GM12878 (cell line): ENCODE measurements at regions not wholly inside any gene's neighbourhood (a gene's known extent, or its start where the extent isn't known, plus 50 kb on each side); places are given as distances from the start of the nearest gene placed in this dataset.

ENCODE experiments used
- ATAC-seq: fragments of 200-7000 bp; cut with Tn5 transposase; 3 replicates; pipeline ENCODE4 v1.9.1; 2020; ENCODE audit warnings: mild to moderate bottlenecking, moderate library complexity
- BruUV-seq: library from RNA; stranded (reverse); fragments of 400-500 nt; replicated peaks from 2 replicates; lab custom pipeline; 2021; lab: Mats Ljungman, UMichigan
- CTCF ChIA-PET: fragments of 300-600 bp; sonication (Branson Sonifier 250); formaldehyde crosslinking; extraction: SDS; loops from one replicate; lab custom pipeline; 2021; ENCODE audit warnings: inconsistent platforms; lab: Yijun Ruan, JAX
- POLR2A ChIA-PET: fragments of 350-600 bp; formaldehyde crosslinking; extraction: SDS; loops from one replicate; lab custom pipeline; 2021; ENCODE audit warnings: inconsistent platforms; lab: Charles Lee
- RAD21 ChIA-PET: fragments of 300-600 bp; sonication (Branson Sonifier 250); formaldehyde crosslinking; loops from one replicate; lab custom pipeline; 2023; ENCODE audit warnings: antibody characterized with exemption; ENCODE audit not compliant: unreplicated experiment; lab: Charles Lee
- SMC1A ChIA-PET: fragments of 300-600 bp; sonication (Branson Sonifier 250); formaldehyde crosslinking; loops from one replicate; lab custom pipeline; 2023; ENCODE audit not compliant: unreplicated experiment, uncharacterized antibody; lab: Charles Lee
- DNase-seq: peaks from one replicate; pipeline ENCODE4 v3.0.0-alpha.2; 2011; ENCODE audit warnings: low read depth, low spot score
- FAIRE-seq: peaks from 3 replicates; lab custom pipeline; 2011; peaks lifted over from hg19 to GRCh38; lab: Jason Lieb, UNC
- H2AFZ ChIP-seq: 2 replicates; pipeline ENCODE4 v1.6.0; 2011; ENCODE audit warnings: low read depth, low read length, control low read depth; ENCODE audit not compliant: control insufficient read depth
- H3K27ac ChIP-seq: 2 replicates; pipeline ENCODE4 v1.5.1; 2011; ENCODE audit warnings: control low read depth; ENCODE audit not compliant: control insufficient read depth, insufficient read depth
- H3K27me3 ChIP-seq, 2 experiments: replicated peaks in 1 of 2; 2 replicates each; pipeline versions ENCODE4 v1.6.0 to v1.6.1; 2011; ENCODE audit warnings: low read length in 1 of 2; ENCODE audit not compliant: control insufficient read depth in 2 of 2, insufficient read depth in 2 of 2
- H3K36me3 ChIP-seq, 2 experiments: 2 replicates each; pipeline ENCODE4 v1.5.1; 2011; ENCODE audit warnings: low read length in 1 of 2; ENCODE audit not compliant: control insufficient read depth in 2 of 2, insufficient read depth in 2 of 2
- H3K4me1 ChIP-seq: 2 replicates; pipeline ENCODE4 v1.6.1; 2011; ENCODE audit warnings: mild to moderate bottlenecking, low read length, moderate library complexity, mixed read lengths; ENCODE audit not compliant: control insufficient read depth, insufficient read depth
- H3K4me2 ChIP-seq: 2 replicates; pipeline ENCODE4 v1.6.0; 2011; ENCODE audit warnings: control low read depth; ENCODE audit not compliant: control insufficient read depth, insufficient read depth
- H3K4me3 ChIP-seq: fragments of 200-600 bp; sonication (generic); 2 replicates; pipeline ENCODE4 v1.5.1; 2016
- H3K79me2 ChIP-seq: 2 replicates; pipeline ENCODE4 v1.6.0; 2011; ENCODE audit warnings: low read length; ENCODE audit not compliant: control insufficient read depth, insufficient read depth
- H3K9ac ChIP-seq: 2 replicates; pipeline ENCODE4 v1.8.0; 2011; ENCODE audit warnings: low read length, control low read depth, mixed read lengths; ENCODE audit not compliant: control insufficient read depth, insufficient read depth
- H3K9me3 ChIP-seq: replicated peaks from 3 replicates; pipeline ENCODE4 v1.5.1; 2011; ENCODE audit warnings: mild to moderate bottlenecking, low read length; ENCODE audit not compliant: control insufficient read depth, insufficient read depth
- H4K20me1 ChIP-seq: 2 replicates; pipeline ENCODE4 v1.6.0; 2011; ENCODE audit not compliant: control insufficient read depth, insufficient read depth
- ATF7 ChIP-seq: fragments of 450-650 bp; IDR thresholded peaks from 2 replicates; pipeline ENCODE4 v1.6.1; 2016; ENCODE audit warnings: low read depth, mild to moderate bottlenecking
- CBX5 ChIP-seq: sonication (generic); IDR thresholded peaks from 2 replicates; pipeline ENCODE4 v1.6.1; 2016; ENCODE audit warnings: low read depth, moderate library complexity, mild to moderate bottlenecking, inconsistent platforms
- LARP7 ChIP-seq: fragments of 450-650 bp; IDR thresholded peaks from 2 replicates; pipeline ENCODE4 v1.6.1; 2017; ENCODE audit warnings: mild to moderate bottlenecking
- NR2F1 ChIP-seq: fragments of 450-650 bp; conservative IDR thresholded peaks from 2 replicates; pipeline ENCODE4 v1.6.1; 2017; ENCODE audit warnings: mild to moderate bottlenecking
- RFX5 ChIP-seq: IDR thresholded peaks from 2 replicates; pipeline ENCODE4 v1.6.1; 2011; ENCODE audit warnings: low read depth, low read length, improper control_type of control experiment
- SIX5 ChIP-seq: IDR thresholded peaks from 2 replicates; pipeline ENCODE4 v1.6.1; 2011; ENCODE audit warnings: mild to moderate bottlenecking, low read depth, low read length, moderate library complexity; ENCODE audit not compliant: severe bottlenecking
- WGBS: methylation state at CpG from one replicate; pipeline ENCODE4 v1.1.6; 2016; ENCODE audit warnings: low lambda C conversion rate; ENCODE audit not compliant: insufficient replicate concordance, insufficient coverage; ENCODE audit errors: missing lambda C conversion rate; 5-methylcytosine and 5-hydroxymethylcytosine counted together
- in situ Hi-C: fragments of 300-500 bp; cut with MboI; formaldehyde crosslinking; loops from 9 replicates; pipeline ENCODE4 v1.14.3; 2018; ENCODE audit warnings: mixed read lengths
- intact Hi-C: fragments of 100-400 bp; cut with micrococcal nuclease; formaldehyde crosslinking; loops from one replicate; pipeline ENCODE4 v1.14.2; 2022; ENCODE audit not compliant: unreplicated experiment
- TF ChIP-seq, protein P1 (sequence below): fragments of 450-650 bp; IDR thresholded peaks from 2 replicates; pipeline ENCODE4 v1.6.1; 2016; ENCODE audit warnings: mild to moderate bottlenecking, moderate library complexity, borderline replicate concordance
- TF ChIP-seq, protein P2 (sequence below): IDR thresholded peaks from 2 replicates; pipeline ENCODE4 v1.6.1; 2011; ENCODE audit warnings: borderline replicate concordance, low read depth, mild to moderate bottlenecking, moderate library complexity, low read length; ENCODE audit not compliant: insufficient read depth, poor library complexity, severe bottlenecking

DNA sequence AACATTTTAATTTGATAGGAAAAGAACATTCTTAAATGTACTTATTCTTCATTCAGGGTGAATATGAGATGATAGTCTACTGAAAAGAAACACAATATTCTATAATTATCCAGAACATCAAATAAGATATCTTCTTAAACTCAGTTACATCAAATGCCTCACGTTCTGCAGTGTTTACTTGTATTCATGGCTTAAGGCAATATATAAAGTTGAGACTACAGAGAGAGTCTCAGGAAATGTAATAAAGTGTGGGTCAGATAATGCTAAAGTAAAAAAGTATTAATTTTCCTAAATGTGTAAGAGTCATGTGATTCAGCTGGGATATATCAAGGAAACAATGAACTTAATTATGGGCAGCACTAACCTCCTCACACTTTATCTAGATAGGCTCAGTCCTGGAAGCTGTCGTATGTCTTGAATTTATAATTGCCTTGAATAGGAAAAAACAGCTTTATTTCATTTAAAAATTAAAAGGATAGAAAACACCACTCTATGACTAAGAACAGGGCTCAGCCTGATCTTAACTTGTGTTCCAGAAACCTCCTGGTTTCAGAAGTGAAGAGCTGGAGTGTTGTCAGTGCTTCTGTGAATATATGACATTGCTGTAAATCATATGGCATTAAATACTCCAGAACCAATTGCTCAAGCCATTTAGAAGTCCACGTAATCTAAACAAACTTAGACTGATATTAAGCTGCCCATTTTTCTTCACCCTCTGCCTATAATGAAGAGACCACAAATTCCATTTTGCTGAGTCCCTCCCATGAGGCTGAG is 240.2 kb downstream of the FSIP2 start:
- SMC1A ChIA-PET, result interaction anchor here (0.6 to 1.6 kb wide), 3 partner anchors 15 to 756 kb away, joined by 3 to 4 read pairs (median 4); no protein-coding TSS in a partner anchor
- H3K4me3 ChIP-seq, result no peak overlapping the region
- WGBS, result 56% methylated on average over 3 of the region's 3 CpGs
- H3K9ac ChIP-seq, result no peak overlapping the region
- intact Hi-C loops (no loop called here), in situ Hi-C loops (no loop called here)
- ATAC-seq (no peak), DNase-seq (no peak), FAIRE-seq (no peak)
- H2AFZ ChIP-seq, result no peak overlapping the region
- POLR2A ChIA-PET, result no interaction called here
- no peaks in the 10 kb centered on the region for H4K20me1 ChIP-seq
- BruUV-seq, result no TSS peak
- RAD21 ChIA-PET, result interaction anchor here (1.0 kb wide), 1 partner anchor 479 kb away, joined by 3 read pairs; no protein-coding TSS in a partner anchor
- no peaks in the 10 kb centered on the region for H3K79me2 ChIP-seq
- H3K4me1 ChIP-seq, result no peaks in the 10 kb centered on the region
- no peaks in the 10 kb centered on the region for H3K9me3 ChIP-seq
- H3K27me3 ChIP-seq, result no peaks in the 10 kb centered on the region
- no peak overlapping the region for H3K27ac ChIP-seq
- H3K36me3 ChIP-seq, result no peaks in the 10 kb centered on the region
- TF ChIP-seq NR2F1 (no peak), SIX5 (no peak), LARP7 (no peak), ATF7 (no peak), RFX5 (no peak), CBX5 (no peak)
- TF ChIP-seq, protein P1, sequence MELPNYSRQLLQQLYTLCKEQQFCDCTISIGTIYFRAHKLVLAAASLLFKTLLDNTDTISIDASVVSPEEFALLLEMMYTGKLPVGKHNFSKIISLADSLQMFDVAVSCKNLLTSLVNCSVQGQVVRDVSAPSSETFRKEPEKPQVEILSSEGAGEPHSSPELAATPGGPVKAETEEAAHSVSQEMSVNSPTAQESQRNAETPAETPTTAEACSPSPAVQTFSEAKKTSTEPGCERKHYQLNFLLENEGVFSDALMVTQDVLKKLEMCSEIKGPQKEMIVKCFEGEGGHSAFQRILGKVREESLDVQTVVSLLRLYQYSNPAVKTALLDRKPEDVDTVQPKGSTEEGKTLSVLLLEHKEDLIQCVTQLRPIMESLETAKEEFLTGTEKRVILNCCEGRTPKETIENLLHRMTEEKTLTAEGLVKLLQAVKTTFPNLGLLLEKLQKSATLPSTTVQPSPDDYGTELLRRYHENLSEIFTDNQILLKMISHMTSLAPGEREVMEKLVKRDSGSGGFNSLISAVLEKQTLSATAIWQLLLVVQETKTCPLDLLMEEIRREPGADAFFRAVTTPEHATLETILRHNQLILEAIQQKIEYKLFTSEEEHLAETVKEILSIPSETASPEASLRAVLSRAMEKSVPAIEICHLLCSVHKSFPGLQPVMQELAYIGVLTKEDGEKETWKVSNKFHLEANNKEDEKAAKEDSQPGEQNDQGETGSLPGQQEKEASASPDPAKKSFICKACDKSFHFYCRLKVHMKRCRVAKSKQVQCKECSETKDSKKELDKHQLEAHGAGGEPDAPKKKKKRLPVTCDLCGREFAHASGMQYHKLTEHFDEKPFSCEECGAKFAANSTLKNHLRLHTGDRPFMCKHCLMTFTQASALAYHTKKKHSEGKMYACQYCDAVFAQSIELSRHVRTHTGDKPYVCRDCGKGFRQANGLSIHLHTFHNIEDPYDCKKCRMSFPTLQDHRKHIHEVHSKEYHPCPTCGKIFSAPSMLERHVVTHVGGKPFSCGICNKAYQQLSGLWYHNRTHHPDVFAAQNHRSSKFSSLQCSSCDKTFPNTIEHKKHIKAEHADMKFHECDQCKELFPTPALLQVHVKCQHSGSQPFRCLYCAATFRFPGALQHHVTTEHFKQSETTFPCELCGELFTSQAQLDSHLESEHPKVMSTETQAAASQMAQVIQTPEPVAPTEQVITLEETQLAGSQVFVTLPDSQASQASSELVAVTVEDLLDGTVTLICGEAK, result no peak
- TF ChIP-seq, protein P2, sequence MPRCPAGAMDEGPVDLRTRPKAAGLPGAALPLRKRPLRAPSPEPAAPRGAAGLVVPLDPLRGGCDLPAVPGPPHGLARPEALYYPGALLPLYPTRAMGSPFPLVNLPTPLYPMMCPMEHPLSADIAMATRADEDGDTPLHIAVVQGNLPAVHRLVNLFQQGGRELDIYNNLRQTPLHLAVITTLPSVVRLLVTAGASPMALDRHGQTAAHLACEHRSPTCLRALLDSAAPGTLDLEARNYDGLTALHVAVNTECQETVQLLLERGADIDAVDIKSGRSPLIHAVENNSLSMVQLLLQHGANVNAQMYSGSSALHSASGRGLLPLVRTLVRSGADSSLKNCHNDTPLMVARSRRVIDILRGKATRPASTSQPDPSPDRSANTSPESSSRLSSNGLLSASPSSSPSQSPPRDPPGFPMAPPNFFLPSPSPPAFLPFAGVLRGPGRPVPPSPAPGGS, result no peak
- H3K4me2 ChIP-seq, result no peak overlapping the region
- CTCF ChIA-PET, result interaction anchor here (0.6 to 1.5 kb wide), 5 partner anchors 88 to 663 kb away, joined by 3 to 5 read pairs (median 3); no protein-coding TSS in a partner anchor
